ENCODE measurements at regions not wholly inside any gene's neighbourhood (a gene's known extent, or its start where the extent isn't known, plus 50 kb on each side); places are given as distances from the start of the nearest gene placed in this dataset.

- no peak for DNase-seq
- in situ Hi-C loops (cut with HindIII; ENCODE audit: low pct_ligation_motif_present, low pct_unique_long_range_greater_than_20kb, low sequenced_read_pairs): no loop called here
Observed at GRCh38 chr9:3161912-3162311, 318.0 kb upstream of the PUM3 start.

DNA sequence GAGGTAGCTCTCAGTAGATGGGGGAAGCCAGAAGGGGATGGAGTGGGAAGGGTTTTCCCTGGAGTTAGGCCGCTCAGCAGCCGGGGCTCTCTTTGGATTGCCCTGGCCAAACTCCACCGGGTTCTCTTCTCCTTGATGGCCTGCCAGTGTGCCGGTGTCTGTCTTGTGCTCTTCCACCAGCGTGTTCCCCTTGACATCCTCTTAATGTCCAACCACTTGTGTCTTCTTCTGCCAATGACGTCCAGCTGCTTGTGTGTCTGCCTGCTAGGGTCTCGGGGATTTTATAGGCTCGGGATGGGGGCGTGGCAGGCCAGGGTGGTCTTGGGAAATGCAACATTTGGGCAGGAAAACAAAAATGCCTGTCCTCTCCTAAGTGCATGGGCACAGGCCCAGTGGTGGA lies 313.1 kb upstream of the PUM3 start:
- in situ Hi-C loops (cut with HindIII; ENCODE audit: low pct_ligation_motif_present, low pct_unique_long_range_greater_than_20kb, low sequenced_read_pairs): no loop called here
- DNase-seq: no peak

DNA sequence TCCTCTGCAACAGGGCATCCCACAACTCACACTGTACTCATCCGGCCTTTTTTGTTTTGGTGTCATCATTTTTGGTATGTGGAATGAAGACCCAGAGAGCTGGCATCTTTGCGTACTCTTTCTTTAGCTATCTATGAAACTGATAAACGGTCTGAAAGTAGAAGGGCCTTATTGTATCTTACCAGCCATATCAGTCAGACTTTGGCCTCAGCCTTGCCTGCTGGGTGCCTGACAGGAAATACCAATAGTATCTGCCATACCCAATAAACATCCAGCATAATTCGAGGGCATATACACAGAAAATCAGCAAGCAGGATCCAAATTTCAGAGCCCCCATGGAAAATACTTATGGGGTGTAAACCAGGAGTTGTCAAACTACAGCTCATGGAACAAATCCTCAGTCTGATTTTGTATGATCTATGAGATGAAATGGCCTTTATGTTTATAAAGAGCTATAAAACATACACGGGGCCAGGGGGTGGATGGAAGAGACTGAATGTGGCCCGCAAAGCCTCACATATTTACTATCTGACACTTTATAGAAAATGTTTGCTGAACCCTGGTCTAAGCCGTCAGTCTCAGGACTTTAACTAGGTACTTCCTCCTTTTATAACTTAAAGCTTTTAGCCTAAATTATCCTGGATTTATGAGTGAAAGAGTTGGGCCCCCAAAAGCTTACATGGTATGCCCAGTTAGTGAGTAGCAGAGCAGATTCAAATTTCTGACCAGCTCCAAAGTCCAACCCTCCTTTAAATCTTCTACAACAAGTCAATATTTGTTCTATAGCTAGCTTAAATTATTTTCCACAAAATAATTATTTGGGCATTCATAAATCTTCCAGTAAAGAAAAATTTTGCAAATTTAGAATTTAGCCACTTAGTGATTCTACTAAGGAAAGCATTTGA lies 308.0 kb upstream of the PUM3 start:
- DNase-seq: no peak
- in situ Hi-C loops (cut with HindIII; ENCODE audit: low pct_ligation_motif_present, low pct_unique_long_range_greater_than_20kb, low sequenced_read_pairs): no loop called here

- in situ Hi-C loops (cut with HindIII; ENCODE audit: low pct_ligation_motif_present, low pct_unique_long_range_greater_than_20kb, low sequenced_read_pairs): no loop called here
- no peak for DNase-seq
Observed at GRCh38 chr9:3150074-3150473, 306.2 kb upstream of the PUM3 start.

- in situ Hi-C loops (cut with HindIII; ENCODE audit: low pct_ligation_motif_present, low pct_unique_long_range_greater_than_20kb, low sequenced_read_pairs): no loop called here
- no peak for DNase-seq
Observed at GRCh38 chr9:3138231-3139229, 294.6 kb upstream of the PUM3 start.

DNA sequence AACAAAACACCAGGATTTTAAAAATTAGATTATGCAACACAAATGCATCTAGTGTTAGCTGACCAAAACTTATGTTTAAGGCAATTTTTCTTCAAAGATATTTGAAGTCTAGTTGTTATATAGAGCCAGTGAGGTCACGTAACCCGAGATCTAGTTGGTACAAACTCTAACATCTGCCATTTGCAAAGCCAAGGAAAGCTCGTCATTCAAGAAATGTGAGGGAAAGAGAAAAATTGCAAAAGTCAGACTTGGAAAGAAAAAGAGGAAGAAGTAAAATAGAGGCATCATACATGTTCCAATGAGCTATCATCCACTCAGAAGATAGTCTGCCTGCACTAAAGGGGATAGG lies 293.4 kb upstream of the PUM3 start:
- in situ Hi-C loops (cut with HindIII; ENCODE audit: low pct_ligation_motif_present, low pct_unique_long_range_greater_than_20kb, low sequenced_read_pairs): no loop called here
- no peak for DNase-seq

DNA sequence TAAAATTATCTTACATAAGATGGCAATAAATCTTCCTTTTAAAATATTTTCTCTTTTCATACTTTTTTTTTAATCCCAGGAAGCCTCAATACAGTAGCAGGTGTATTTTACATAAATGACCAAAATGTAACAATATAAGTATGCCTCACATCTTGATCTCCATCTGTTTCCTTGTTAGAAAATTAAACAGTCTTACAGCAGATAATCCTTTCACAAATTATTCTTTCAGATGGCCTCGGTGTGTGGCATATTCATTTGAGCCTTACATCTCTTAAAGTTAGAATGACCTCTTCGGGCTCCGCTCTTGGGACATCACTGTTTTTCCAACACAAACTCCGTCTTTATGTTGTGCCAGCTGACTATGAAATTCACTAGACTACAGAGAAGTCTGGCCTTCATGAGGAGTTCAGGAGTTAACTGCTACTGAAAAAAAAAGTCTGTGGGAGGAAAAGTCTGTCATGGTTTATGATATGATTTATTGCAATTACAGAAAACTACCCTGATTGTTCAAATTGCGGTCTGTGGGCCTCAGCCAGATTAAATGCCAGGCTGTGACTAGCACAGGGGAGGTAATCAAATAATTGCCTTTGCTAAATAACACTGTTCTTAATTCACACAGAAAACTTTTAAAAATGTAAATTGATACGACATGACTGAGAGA lies 292.9 kb upstream of the PUM3 start:
- no peak for DNase-seq
- in situ Hi-C loops (cut with HindIII; ENCODE audit: low pct_ligation_motif_present, low pct_unique_long_range_greater_than_20kb, low sequenced_read_pairs): no loop called here

- no peak for DNase-seq
- in situ Hi-C loops (cut with HindIII; ENCODE audit: low pct_ligation_motif_present, low pct_unique_long_range_greater_than_20kb, low sequenced_read_pairs): no loop called here
Observed at GRCh38 chr9:3136230-3136629, 292.3 kb upstream of the PUM3 start.

DNA sequence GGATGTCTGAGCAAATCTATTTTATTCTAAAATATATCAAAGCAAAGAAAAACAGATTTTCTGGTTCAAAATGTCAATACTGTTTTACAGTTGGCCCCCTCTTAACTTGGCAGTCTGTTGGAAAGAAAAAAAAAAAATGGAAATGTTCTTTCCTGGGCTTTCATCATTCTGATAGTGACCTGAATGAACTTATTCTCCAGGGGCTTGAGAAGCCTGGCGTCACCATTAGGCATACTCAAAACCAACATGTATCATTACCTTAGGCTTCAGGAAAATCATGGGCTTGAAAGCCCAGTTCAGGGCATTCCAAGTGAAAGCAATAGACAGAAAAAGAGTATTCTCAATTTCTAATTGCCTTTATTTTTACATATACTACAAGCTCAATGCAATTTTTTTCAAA lies 283.7 kb upstream of the PUM3 start:
- in situ Hi-C loops (cut with HindIII; ENCODE audit: low pct_ligation_motif_present, low pct_unique_long_range_greater_than_20kb, low sequenced_read_pairs): no loop called here
- no peak for DNase-seq

DNA sequence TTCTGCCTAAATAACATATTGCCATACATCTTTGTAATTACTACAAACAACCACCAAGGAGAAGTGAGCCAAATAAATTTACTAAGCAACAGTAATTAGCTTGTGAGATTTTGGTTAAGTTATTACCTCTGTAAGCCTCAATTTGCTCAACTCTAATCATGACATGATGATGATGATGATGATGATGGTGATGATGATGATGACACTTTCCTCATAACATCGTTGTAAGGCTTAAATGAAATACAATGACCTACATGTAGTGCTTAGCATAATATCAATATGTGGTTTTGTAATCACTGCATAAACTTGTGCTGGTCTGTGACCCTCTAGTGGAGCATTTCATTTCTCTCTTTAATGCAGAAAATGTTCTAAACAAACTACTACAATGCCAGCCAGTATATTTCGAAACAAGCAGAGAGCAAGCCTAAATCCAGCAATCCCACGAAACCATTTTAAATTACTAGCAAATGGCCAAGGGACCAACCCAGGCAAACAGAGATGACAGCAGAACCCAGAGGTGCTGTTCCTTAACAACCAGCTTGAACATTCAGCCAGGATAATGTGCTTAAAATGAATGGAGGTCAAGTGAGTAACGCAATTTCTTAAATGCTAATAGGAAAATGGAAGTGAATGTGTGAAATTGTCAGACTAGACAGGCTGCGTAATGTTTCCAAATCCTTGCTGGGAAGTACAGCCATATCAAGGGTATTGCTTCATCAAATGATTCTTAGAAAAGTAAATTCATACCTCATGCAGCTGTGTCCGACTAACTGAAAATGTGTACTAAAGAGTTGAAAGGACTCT lies 281.9 kb upstream of the PUM3 start:
- DNase-seq: no peak
- in situ Hi-C loops (cut with HindIII; ENCODE audit: low pct_ligation_motif_present, low pct_unique_long_range_greater_than_20kb, low sequenced_read_pairs): no loop called here

- no peak for DNase-seq
- in situ Hi-C loops (cut with HindIII; ENCODE audit: low pct_ligation_motif_present, low pct_unique_long_range_greater_than_20kb, low sequenced_read_pairs): no loop called here
Observed at GRCh38 chr9:3124001-3124400, 280.1 kb upstream of the PUM3 start.

- in situ Hi-C loops (cut with HindIII; ENCODE audit: low pct_ligation_motif_present, low pct_unique_long_range_greater_than_20kb, low sequenced_read_pairs): no loop called here
- no peak for DNase-seq
Observed at GRCh38 chr9:3118081-3118480, 274.2 kb upstream of the PUM3 start.

DNA sequence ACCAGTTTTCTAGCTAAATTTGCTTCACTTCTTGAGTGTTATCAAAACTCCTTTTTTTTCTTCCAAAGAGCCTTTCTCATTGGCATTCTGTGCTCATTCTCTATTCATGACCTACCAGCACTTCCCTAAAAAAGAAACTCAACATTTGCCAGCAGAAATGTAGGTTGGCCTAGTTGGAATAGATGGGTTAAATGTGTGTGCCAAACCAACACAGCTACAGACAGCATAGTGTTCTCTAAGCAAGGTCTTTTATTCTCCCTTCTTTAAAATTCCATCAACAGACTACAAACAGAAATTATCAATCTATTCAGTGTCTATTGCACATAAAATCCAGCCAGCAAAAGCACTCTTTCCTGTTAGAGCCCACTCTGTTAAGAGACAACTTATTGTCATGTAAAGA lies 255.8 kb upstream of the PUM3 start:
- DNase-seq: no peak
- in situ Hi-C loops (cut with HindIII; ENCODE audit: low pct_ligation_motif_present, low pct_unique_long_range_greater_than_20kb, low sequenced_read_pairs): no loop called here

GRCh38 chr9:3088219-3088618 lies 244.3 kb upstream of the PUM3 start:
- DNase-seq: no peak
- in situ Hi-C loops (cut with HindIII; ENCODE audit: low pct_ligation_motif_present, low pct_unique_long_range_greater_than_20kb, low sequenced_read_pairs): no loop called here

DNA sequence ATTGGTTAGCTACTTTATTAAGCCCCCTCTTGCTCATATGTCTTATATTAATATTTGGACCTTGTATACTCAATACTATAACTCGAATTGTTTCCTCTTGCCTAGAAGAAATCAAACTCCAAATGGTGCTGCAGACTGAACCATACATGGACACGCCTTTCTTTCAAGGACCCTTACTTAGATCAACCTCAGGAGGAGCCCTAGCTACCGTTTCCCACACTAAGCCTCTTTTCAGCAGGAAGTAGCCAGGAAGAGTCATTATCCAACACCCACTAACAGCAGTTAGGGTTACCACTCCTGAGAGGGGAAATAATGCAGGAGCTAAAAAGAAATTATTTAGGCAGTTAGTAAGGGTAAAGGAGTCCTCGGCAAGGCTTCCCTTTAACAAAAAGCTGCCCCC lies 243.8 kb upstream of the PUM3 start:
- no peak for DNase-seq
- in situ Hi-C loops (cut with HindIII; ENCODE audit: low pct_ligation_motif_present, low pct_unique_long_range_greater_than_20kb, low sequenced_read_pairs): no loop called here

GRCh38 chr9:3080951-3081350 lies 237.1 kb upstream of the PUM3 start:
- in situ Hi-C loops (cut with HindIII; ENCODE audit: low pct_ligation_motif_present, low pct_unique_long_range_greater_than_20kb, low sequenced_read_pairs): no loop called here
- no peak for DNase-seq

GRCh38 chr9:3074247-3074646 lies 230.4 kb upstream of the PUM3 start:
- DNase-seq: no peak
- in situ Hi-C loops (cut with HindIII; ENCODE audit: low pct_ligation_motif_present, low pct_unique_long_range_greater_than_20kb, low sequenced_read_pairs): no loop called here

DNA sequence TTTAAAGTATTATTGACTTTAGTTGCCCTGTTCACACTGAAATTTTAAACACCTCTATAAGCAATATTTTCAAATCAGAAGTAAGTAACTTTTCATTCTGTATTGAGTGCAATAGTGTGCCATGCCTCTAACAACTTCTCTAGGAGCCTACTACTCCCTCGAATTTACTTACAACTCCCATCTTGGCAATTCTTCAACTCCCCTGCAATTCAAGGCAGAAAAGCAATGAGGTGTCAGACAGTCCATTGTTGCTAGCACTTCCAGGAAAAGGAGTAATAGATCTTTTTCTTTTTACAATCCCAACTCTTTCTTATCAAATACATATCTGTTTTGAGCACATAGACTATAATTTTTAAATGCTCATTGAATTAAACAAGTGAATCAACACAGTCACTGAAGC lies 222.7 kb upstream of the PUM3 start:
- in situ Hi-C loops (cut with HindIII; ENCODE audit: low pct_ligation_motif_present, low pct_unique_long_range_greater_than_20kb, low sequenced_read_pairs): no loop called here
- no peak for DNase-seq

All from ACHN (cell line).